ENCODE measurements at regions not wholly inside any gene's neighbourhood (a gene's known extent, or its start where the extent isn't known, plus 50 kb on each side); places are given as distances from the start of the nearest gene placed in this dataset.

- ChIA-PET CTCF (interaction anchor here (0.9 kb wide), 1 partner anchor 15 kb away, joined by 3 read pairs; no protein-coding TSS in a partner anchor), POLR2A (no interaction called here)
- Histone ChIP-seq H3K4me2 (no peak overlapping the region), H3K27ac (no peak overlapping the region), H3K4me1 (no peaks in the 10 kb centered on the region), H3K4me3 (no peak overlapping the region), H3K9me3 (peaks cover 3% of the 10 kb centered on the region; the same call in 1 of the 3 replicates)
- TF ChIP-seq MYC (IDR thresholded peaks at IDR 0.05; ENCODE audit: borderline replicate concordance, low read length) (no peak), POLR2AphosphoS2 (conservative IDR thresholded peaks at IDR 0.05; ENCODE audit: low read length) (no peak), EHF (CRISPR knock-in tag; IDR thresholded peaks at IDR 0.05) (no peak), HMGXB4 (CRISPR knock-in tag; IDR thresholded peaks at IDR 0.05; ENCODE audit: borderline replicate concordance) (no peak), ZSCAN20 (CRISPR knock-in tag; IDR thresholded peaks at IDR 0.05) (no peak), FOSL2 (IDR thresholded peaks at IDR 0.05) (no peak), FOSL2 (CRISPR knock-in tag; IDR thresholded peaks at IDR 0.05) (no peak), ATOH8 (CRISPR knock-in tag; IDR thresholded peaks at IDR 0.05; ENCODE audit: low read depth) (no peak), HEYL (CRISPR knock-in tag; IDR thresholded peaks at IDR 0.05) (no peak)
- ATAC-seq (no peak), DNase-seq (ENCODE audit: low read depth in 1 of 2, low spot score in 1 of 2) (no peak), FAIRE-seq (no peak)
- 45% methylated on average over 2 of the region's 2 CpGs for WGBS (ENCODE audit: missing lambda C conversion rate)
Observed at GRCh38 chr2:51673628-51674027, 641.7 kb upstream of the NRXN1 start.

GRCh38 chr2:51667679-51668078 lies 635.7 kb upstream of the NRXN1 start:
- FAIRE-seq (no peak), ATAC-seq (no peak), DNase-seq (ENCODE audit: low read depth in 1 of 2, low spot score in 1 of 2) (no peak)
- Histone ChIP-seq H3K27ac (no peak overlapping the region), H3K4me3 (no peak overlapping the region), H3K4me1 (no peaks in the 10 kb centered on the region), H3K9me3 (peaks cover 10% of the 10 kb centered on the region; the same call in 2 of the 3 replicates), H3K4me2 (no peak overlapping the region)
- ChIA-PET POLR2A (no interaction called here), CTCF (no interaction called here)
- TF ChIP-seq ATOH8 (CRISPR knock-in tag; IDR thresholded peaks at IDR 0.05; ENCODE audit: low read depth) (no peak), MAZ (IDR thresholded peaks at IDR 0.05; ENCODE audit: borderline replicate concordance, low read depth, low read length) (no peak), TP53 (CRISPR knock-in tag; IDR thresholded peaks at IDR 0.05) (no peak), RNF2 (IDR thresholded peaks at IDR 0.05; ENCODE audit: borderline replicate concordance, low read depth) (no peak), ESRRA (IDR thresholded peaks at IDR 0.05; ENCODE audit: borderline replicate concordance, low read length) (no peak), SREBF2 (IDR thresholded peaks at IDR 0.05) (no peak), PBX3 (IDR thresholded peaks at IDR 0.05) (no peak), ZNF302 (CRISPR knock-in tag; IDR thresholded peaks at IDR 0.05) (no peak), ZSCAN20 (CRISPR knock-in tag; IDR thresholded peaks at IDR 0.05) (no peak), MAX (IDR thresholded peaks at IDR 0.05) (no peak), SMC3 (IDR thresholded peaks at IDR 0.05) (no peak), NFE2L2 (conservative IDR thresholded peaks at IDR 0.05; ENCODE audit: low read length) (no peak), JUNB (IDR thresholded peaks at IDR 0.05) (no peak), HDAC2 (IDR thresholded peaks at IDR 0.05) (no peak), ZFP36 (IDR thresholded peaks at IDR 0.05; ENCODE audit: borderline replicate concordance, partially characterized antibody) (no peak), RCOR1 (IDR thresholded peaks at IDR 0.05; ENCODE audit: low read depth, low read length) (no peak), NR3C1 (IDR thresholded peaks at IDR 0.05) (no peak), FOSL2 (IDR thresholded peaks at IDR 0.05) (no peak), FOSL2 (CRISPR knock-in tag; IDR thresholded peaks at IDR 0.05) (no peak), BCL3 (IDR thresholded peaks at IDR 0.05) (no peak)
- WGBS (ENCODE audit: missing lambda C conversion rate) = 10% methylated on average over 1 of the region's 1 CpG

Measured in A549 (cell line).